NCI-H146 treated with DMSO at 0.1 percent for 48 hours (cell line): ENCODE measurements at regions not wholly inside any gene's neighbourhood (a gene's known extent, or its start where the extent isn't known, plus 50 kb on each side); places are given as distances from the start of the nearest gene placed in this dataset.
"Not testable (repeated sequence)": the region's sequence is repeated elsewhere in the genome, so short reads cannot be mapped to it uniquely, and the experiment has no call there.

Source experiments
- DNase-seq: peaks from one replicate; lab custom pipeline; 2025; ENCODE audit not compliant: unreplicated experiment; lab: John Stamatoyannopoulos, UW

DNA sequence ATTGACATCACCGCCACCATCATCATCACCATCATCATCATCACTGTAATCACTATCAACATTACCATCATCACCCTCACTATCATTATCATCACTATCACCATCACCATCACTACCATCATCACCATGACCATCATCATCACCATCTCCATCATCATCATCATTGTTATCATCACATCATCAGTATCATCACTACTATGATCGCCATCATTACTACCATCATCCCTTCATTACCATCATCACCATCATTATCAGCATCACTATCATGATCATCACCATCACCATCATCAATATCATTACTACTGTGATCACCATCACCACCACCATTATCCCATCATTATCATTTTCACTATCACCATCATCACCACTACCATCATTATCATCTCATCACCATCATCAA lies 368.3 kb downstream of the SEC14L1 start:
- DNase-seq: no peak

DNA sequence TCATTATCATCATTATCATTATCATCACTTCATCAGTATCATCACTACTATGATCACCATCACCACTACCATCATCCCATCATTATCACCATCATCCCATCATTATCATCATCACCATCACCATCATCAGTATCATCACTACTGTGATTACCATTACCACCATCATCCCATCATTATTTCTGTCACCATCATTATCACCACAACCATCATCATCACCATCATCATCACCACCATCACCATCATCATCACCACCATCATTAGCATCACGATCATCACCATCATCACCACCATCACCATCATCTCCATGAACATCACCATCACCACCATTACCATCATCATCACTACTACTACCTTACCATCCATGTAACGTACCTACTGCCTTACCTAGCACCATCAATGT lies 368.8 kb downstream of the SEC14L1 start:
- DNase-seq: no peak

DNA sequence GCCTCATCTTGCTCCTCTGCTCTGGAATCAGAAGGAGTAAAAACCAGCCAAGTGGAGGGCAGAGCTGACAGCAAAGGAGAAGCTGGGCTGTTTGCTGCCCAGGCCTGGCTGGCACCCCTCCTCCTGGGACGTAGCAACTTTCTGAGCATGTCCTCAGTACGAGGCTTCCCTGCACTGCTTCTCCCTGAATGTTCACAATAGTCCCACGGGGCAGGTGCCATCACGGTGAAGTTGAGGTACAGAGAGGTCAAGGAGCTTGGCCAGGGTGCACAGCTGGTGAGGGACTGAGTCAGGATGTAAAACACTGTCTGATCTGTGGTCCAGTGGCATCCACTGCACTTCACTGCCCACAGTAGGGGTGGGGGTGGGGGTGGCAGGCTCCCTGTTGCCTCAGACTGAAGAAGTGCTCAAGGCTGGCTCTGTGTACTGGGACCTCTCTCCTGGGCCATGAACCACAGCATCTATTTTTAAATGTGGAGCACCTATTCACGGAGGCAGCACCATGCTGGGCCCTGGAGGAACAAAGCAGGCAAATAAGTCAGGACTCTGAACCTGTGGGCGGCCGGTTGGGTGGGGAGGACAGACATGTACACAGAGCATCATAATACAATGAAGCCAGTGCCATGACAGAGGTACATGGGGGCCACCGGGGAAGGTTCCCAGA lies 369.5 kb downstream of the SEC14L1 start:
- no peak for DNase-seq

DNA sequence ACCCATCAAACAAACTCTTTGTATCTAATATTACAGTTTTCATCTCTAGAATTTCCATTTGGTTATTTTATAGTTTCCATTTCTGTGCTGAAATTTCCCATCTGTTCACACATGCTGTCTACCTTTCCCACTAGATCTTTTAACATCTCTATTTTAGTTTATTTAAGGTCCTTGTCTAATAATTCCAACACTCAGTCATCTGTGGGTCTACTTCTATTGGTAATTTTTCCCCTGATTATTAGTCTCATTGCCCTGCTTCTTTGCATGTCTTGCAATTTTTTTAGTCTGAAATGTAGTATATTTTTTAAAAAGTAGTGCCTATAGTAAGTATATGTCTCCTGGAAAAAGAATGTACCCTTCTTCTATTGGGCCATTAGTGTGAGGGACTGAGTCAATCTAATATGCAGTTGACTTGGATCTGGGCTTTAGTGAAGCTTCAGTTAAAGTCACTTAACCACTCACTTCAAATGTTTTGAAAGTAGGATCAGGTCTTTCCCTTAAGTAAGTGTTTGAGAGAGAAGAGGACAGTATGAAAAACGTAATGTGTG lies 370.8 kb downstream of the SEC14L1 start:
- no peak for DNase-seq

DNA sequence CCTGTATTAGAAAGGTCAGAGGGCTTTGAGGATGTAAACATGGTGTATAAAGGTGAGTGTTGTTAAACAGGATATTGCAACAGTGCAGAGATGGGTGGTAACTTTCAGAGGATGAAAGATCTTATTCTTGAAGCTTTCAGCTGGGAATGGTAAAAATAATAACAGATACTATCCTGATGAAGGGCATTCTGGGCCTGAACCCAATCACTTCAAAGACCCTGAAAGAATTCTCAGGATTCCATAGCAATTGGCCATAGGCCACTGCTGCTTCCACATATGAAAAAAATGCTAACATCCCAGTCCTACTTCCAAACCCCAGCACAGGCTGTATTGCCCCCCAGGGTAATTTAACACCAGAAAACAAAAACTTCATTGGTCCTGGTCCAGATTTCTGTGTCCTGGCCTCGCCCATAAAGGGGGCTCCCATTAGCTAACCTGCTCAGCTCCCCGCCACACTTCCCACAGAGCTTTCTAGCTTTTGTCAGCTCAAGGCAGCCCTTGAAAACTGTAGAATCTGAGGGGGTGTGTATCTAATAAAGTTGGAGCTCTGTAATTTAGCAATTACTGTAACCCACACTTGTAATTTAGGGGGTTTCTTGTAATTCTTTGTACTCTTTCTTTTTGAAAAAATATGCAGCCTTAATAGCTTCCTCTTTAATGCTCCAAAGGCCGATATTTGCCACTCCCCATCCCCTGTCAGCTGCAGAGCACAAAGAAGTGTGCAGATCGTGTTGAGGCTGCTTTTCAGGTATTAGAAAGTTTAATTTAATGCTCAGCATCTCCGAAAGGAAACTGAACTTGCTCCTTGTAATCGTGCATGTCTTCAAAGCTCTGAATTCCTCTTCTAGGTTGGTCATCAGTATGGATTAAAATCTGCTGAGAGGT lies 371.5 kb downstream of the SEC14L1 start:
- no peak for DNase-seq

DNA sequence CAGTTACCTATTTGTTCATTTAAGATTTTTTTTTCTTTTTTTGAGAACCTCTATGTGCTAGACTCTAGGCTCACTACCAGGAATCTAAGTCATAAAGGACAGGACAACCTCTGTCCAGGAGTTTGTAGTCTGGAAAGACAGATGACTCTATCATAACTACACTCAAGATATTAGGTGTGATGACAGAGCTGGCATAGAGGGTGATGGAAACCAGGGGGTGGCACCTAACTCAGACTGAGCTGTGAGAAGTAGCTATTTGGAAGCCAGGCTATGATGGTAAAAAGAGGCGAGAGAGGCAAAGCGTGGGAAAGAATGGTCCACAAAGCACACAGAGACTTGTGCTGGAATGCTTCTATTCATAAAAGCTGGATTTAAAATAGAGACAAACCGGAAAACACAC lies 372.3 kb downstream of the SEC14L1 start:
- DNase-seq: no peak

DNA sequence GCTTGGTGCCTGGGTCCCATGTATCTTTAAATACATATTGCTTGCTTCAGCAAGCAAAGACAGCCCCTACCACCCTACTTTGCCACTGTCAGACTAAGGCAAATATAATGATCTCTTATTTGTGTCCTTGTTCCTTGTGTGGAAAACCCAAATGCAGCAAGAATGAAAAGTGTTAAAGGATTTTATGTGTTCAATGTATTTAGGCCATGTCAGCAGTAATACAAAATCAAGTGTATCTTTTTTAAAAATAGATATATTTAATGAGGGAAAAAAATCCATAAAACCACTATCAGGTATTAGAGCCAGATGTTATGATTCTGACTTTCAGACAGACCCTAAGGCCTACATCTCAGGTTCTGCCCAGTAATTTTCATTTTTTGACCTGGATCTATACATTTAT lies 374.5 kb downstream of the SEC14L1 start:
- no peak for DNase-seq

DNA sequence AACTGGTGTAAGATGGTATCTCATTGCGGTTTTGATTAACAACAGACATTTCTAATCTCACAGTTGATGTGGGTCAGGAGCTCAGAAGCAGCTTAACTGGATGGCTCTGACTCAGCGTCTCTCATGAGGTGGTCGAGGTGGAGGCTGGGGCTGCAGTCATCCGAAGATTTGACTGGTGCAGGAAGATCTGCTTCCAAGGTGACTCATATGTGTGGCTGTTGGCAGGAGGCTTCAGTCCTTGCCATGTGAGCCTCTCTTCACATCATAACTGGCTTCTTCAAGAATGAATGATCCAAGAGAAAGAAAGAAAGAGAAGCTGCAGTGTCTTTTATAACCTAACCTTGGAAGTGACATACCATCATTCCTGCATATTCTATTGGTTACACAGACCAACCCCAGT lies 376.1 kb downstream of the SEC14L1 start:
- no peak for DNase-seq

DNA sequence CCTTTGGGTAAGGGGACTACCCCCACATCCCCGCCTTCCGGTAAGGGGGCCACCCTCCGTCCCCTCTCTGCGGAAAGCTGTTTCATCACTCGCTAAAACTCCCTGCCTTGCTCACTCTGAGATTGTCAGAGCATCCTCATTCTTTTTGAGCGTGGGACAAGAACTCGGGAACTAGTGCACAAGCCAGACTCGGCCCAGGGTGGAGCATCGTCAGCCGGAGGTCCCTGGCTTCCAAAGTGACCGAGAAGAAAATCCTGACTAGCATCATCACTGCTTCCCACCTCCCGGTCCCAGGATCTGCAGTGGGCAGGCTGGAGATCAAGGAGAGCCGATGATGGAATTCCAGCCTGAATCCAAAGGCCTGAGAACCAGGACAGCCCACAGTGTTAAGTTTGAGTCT lies 380.3 kb downstream of the SEC14L1 start:
- DNase-seq: no peak

DNA sequence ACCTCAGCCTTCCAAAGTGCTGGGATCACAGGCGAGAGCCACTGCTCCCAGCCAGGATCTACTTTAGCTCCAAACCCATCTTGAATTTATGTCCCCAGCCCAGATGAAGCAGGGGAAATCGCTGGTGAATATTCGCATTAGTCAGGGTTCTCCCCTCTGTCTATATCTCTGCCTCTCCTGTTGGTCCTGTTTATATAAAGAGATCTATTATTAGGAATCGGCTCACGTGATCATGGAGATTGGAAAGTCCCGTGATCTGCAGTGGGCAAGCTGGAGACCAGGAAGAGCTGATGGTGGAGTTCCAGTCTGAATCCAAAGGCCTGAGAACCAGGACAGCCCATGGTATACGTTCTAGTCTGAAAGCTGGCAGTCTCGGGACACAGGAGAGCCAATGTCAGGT lies 382.8 kb downstream of the SEC14L1 start:
- no peak for DNase-seq

DNA sequence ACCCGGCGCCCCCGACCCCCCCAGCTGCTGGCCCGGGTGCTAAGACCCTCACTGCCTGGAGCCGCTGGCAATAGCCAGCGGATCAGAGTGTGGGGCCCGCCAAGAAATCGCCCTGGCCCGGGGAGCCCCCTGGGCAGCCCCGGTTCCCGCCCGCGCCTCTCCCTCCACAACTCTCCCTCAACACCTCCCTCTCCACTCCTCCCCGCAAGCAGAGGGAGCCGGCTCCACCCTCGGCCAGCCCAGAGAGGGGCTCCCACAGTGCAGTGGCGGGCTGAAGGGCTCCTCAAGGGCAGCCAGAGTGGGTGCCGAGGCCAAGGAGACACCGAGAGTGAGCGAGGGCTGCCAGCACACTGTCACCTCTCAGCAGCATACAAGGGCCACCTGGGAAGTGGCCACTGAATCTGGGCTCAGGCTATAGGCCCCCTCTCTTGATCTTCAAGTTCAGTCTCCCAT lies 385.5 kb downstream of the SEC14L1 start:
- DNase-seq: no peak

DNA sequence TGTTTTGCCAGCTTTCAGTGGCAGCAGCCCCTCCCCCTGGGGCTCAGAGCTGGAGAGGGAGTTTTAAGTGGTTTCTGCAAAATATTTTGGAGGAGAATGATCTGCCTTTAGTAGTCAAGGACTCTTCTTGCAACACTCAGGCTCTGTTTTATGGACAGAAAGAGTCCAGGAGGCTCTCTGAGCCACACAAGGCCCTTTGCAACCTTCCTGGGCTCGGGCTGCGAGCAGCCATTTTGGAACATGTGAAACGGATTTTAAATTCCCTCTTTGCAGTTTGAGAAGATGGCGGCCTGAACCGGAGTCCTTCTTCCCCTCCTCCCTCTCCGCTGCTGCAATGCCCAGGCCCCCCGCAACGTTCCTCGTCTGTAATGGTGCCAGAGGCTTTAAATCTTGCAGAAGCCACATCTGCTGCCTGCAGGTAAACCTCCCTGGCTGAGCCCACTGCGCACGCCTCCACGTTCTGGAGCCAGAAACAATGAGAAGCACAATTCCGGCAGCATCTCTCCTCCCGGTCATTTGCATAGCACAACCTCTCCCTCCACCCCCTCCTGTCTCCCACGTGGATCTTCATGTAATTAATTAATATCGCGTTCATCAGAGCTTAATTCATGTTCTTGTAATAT lies 386.1 kb downstream of the SEC14L1 start:
- DNase-seq: peak; percentile 74

DNA sequence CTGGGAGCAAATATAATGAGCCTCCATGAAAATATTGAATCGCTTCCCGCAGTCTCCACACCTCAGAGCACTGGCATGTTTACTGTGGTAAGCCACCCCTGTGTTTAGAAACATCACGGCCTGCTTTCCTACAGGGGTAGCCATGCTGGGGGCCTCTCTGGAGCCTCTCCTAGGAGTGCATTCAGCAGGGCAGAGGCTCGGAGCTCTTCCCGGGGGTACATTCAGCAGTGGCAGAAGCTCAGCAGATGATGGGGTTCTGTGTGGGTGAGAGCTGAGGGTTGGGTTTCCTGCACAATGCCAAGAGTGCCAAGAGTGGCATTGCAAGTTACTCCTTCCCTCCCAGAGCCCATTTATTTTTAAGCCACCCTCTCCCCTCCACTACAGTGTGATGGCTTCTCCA lies 386.6 kb downstream of the SEC14L1 start:
- DNase-seq: no peak

DNA sequence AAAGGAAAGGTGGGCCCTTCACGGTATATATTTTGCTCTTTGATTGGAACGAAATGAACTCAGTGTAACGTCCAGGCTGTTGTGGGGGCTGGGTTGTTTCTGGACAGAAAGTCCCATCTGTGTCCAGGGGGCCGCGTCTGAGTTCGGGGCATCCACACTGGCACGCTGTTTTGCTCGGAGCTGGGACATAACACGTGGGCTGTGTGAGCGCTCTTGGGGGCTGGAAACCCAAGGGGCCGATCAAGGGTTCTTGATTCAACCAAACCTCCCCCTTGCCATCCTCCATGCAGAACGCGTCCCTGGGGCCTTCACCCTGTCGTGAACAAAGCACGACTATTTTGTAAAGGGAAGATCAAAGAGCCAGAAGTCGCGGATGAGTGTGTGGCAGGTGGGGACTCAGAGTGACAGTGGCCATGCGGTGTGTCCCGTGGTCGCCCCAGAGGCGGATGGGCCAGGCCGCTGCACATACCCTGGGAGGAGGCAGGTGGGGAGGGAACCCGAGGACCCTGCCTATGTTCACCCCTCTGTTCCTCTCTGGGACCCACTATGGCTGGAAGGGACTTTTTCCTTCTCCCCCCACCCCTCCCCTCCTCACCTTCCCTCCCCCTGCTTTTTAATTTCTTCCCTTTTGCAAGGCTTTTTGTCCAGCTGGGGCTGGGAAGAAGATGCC lies 387.2 kb downstream of the SEC14L1 start:
- no peak for DNase-seq

DNA sequence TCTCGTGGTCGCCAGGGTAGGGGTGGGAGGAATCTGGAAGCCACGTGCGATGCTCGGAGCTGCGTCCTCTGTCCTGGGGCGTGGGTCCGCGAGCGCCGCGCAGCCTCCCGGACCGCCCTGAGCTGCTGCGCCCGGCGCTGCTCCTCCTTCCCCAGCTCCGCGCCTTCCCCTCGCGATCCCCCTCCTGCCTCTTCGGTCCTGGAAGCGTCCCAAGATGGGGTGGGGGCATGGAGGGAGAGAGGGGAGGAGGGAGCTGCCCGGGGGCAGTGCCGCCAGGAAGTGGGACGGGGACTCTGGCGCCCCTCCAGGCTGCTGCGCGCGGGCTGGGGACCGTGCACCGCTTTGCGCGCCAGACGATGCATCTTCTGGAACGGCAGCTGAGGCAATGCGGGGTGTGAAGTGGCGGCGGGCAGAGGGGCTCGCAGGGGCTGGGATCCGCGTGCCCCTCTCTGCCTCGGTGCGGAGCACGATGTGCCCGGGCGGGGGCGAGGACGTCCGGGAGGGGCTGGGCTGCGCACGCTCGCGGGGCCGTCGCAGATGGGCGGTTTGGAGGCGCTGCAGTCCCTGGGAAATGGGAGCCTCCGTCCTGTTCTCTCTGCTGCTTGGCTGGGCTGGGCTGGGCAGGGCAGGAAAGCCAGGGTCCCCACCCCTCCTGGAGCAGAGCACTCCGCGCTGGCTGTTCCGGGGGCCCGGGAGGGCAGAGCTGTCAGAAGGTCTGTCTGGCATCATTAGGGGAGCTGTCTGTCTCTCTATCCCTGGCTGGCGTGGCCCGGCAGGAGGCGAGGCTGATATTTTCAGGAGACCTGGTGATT lies 388.0 kb downstream of the SEC14L1 start:
- peak; percentile 28 for DNase-seq

DNA sequence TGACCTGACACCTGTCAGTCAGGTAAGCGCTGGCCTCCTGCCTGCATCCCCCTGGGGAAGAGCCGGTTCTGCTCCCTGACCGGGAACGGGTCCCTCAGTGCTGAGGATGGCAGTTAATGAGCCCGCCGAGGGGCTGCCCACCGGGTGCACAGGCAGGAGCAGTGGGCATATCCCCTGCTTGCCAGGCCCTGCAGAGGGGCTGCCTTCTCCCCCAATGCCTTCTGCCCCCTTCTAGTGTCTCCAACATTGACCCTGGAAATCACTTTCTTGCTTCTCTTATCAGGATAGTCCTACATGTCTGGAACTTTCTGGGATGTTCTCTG lies 388.5 kb downstream of the SEC14L1 start:
- DNase-seq: no peak

DNA sequence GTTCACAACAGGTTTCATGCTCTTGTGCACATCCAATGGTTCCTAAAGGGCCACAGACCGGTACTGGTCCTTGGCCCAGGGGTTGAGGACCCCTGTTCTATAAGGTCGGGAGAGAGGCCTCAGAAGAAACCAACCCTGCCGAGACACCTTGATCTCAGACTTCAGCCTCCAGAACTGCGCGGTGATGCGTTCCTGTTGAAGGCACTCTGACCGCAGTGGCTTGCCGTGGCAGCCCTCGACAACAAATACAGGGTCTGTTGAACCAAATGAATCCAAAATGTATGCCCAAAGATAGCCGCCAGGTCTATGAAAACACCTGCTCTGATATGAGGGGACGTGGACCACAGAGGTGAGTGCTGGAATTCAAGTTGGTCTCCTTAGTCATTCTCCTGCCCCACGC lies 389.8 kb downstream of the SEC14L1 start:
- DNase-seq: no peak

DNA sequence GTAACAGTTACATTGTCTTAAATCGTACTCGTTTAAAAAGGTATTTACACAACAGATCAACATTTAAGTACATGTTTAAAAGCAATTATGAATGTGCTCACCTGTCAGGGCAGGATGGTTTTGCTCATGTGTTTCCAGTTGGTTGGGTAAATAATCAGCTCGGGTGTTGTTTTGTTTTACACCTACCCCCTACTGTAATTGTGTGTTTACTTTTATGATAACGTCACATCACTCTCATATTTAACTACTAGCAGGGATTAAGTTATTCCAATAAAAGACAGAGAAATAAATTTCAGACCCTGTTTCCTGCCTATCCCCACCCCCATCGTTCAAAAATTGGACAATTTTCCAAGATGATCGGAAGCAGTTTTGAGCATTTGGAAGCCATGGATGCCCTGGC lies 390.2 kb downstream of the SEC14L1 start:
- DNase-seq: peak; percentile 23

DNA sequence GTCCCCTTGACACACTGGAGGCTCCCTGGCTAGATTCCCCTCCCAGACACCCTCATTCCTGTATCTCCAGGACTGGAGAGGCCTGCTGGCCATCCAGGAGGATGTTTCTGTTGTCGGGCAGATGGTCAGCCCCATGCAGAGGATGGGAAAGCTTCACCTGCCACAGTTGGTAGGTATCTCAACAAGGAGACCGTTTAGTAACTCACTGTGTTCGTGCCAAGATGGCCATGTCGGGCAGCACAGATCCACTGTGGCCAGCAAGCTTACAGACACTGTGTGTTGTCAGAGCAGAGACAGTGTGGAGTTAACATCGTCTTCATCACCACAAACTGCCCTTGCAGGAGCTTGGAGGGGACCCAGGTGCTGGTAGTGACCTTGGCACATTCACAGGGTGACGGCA lies 390.9 kb downstream of the SEC14L1 start:
- DNase-seq: no peak

DNA sequence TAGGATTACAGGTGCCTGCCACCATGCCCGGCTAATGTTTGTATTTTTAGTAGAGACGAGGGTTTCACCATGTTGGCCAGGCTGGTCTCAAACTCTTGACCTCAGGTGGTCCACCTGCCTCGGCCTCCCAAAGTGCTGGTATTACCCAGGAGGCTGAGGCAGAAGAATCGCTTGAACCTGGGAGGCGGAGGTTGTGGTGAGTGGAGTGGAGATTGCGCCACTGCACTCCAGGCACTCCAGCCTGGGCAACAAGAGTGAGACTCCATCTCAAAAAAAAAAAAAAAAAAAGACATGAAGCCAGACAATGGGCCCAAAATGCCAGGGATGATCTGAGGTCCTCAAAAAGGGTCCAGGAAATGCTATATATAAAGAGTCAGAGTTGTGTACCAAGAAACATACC lies 392.9 kb downstream of the SEC14L1 start:
- DNase-seq: not testable (repeated sequence)

DNA sequence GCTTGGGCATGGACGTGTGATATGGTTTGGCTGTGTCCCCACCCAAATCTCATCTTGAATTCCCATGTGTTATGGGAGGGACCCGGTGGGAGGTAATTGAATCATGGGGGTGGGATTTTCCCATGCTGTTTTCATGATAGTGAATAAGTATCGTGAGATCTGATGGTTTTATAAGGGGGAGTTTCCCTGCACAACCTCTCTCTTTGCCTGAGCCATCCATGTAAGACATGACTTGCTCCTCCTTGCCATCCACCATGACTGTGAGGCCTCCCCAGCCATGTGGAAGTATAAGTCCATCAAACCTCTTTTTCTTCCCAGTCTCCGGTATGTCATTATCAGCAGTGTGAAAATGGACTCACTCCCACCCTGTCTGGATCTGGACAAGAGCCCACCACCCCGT lies 393.4 kb downstream of the SEC14L1 start:
- DNase-seq: no peak
